GM23338 (cell line): ENCODE measurements at regions not wholly inside any gene's neighbourhood (a gene's known extent, or its start where the extent isn't known, plus 50 kb on each side); places are given as distances from the start of the nearest gene placed in this dataset.

Experiments used
- ATAC-seq: fragments of 200-7000 bp; cut with Tn5 transposase; 3 replicates; pipeline ENCODE4 v1.9.1; 2020
- DNase-seq: peaks from one replicate; pipeline ENCODE4 v3.0.0-alpha.2; 2015; ENCODE audit warnings: low spot score
- H2AFZ ChIP-seq: fragments of 200-600 bp; sonication (generic); 2 replicates; pipeline ENCODE4 v1.8.0; 2016; ENCODE audit warnings: antibody characterized with exemption, mild to moderate bottlenecking, moderate library complexity
- H3F3A ChIP-seq: fragments of 200-600 bp; sonication (generic); replicated peaks from 2 replicates; pipeline ENCODE4 v1.8.0; 2017; ENCODE audit warnings: antibody characterized with exemption, mixed run types, low read depth
- H3K27ac ChIP-seq: fragments of 200-600 bp; sonication (generic); 2 replicates; pipeline ENCODE4 v1.6.1; 2016; ENCODE audit warnings: low read depth
- H3K27me3 ChIP-seq: fragments of 200-600 bp; sonication (generic); 2 replicates; pipeline ENCODE4 v1.8.0; 2016; ENCODE audit warnings: mild to moderate bottlenecking, mixed run types, moderate library complexity; ENCODE audit not compliant: insufficient read depth
- H3K36me3 ChIP-seq: fragments of 200-600 bp; sonication (generic); 2 replicates; pipeline ENCODE4 v1.8.0; 2016; ENCODE audit warnings: mild to moderate bottlenecking; ENCODE audit not compliant: insufficient read depth
- H3K4me1 ChIP-seq: fragments of 200-600 bp; sonication (generic); 2 replicates; pipeline ENCODE4 v1.8.0; 2016; ENCODE audit warnings: mild to moderate bottlenecking, moderate library complexity; ENCODE audit not compliant: insufficient read depth
- H3K4me2 ChIP-seq: fragments of 200-600 bp; sonication (generic); 2 replicates; pipeline ENCODE4 v1.7.1; 2017; ENCODE audit warnings: mixed run types
- H3K4me3 ChIP-seq: fragments of 200-600 bp; sonication (generic); 2 replicates; pipeline ENCODE4 v1.6.1; 2016; ENCODE audit warnings: mixed run types
- H3K79me2 ChIP-seq: fragments of 200-600 bp; sonication (generic); replicated peaks from 2 replicates; pipeline ENCODE4 v1.8.0; 2017; ENCODE audit warnings: mild to moderate bottlenecking; ENCODE audit not compliant: insufficient read depth
- H3K9me2 ChIP-seq: fragments of 200-600 bp; sonication (generic); 2 replicates; pipeline ENCODE4 v1.8.0; 2017; ENCODE audit not compliant: insufficient read depth
- H4K20me1 ChIP-seq: fragments of 200-600 bp; sonication (generic); replicated peaks from 2 replicates; pipeline ENCODE4 v1.8.0; 2017; ENCODE audit warnings: mild to moderate bottlenecking; ENCODE audit not compliant: insufficient read depth
- H3K27ac Mint-ChIP-seq: 2 replicates; pipeline ENCODE4 v1.8.0; 2020; ENCODE audit warnings: inconsistent platforms, mild to moderate bottlenecking, moderate library complexity, mixed read lengths
- H3K27me3 Mint-ChIP-seq: 3 replicates; pipeline ENCODE4 v1.8.0; 2022; ENCODE audit warnings: low read depth, mild to moderate bottlenecking, moderate library complexity, mixed read lengths, inconsistent platforms; ENCODE audit not compliant: insufficient read depth, poor library complexity
- H3K36me3 Mint-ChIP-seq: 3 replicates; pipeline ENCODE4 v1.8.0; 2021; ENCODE audit warnings: low read depth, mild to moderate bottlenecking, inconsistent platforms, moderate library complexity, mixed read lengths
- H3K4me1 Mint-ChIP-seq: 3 replicates; pipeline ENCODE4 v1.8.0; 2020; ENCODE audit warnings: mild to moderate bottlenecking, inconsistent platforms, mixed read lengths
- H3K4me3 Mint-ChIP-seq: 3 replicates; pipeline ENCODE4 v1.8.0; 2021; ENCODE audit warnings: moderate library complexity, mild to moderate bottlenecking, inconsistent platforms, mixed read lengths
- H3K9me3 Mint-ChIP-seq: 3 replicates; pipeline ENCODE4 v1.8.0; 2020; ENCODE audit warnings: moderate library complexity, mild to moderate bottlenecking, inconsistent platforms, mixed read lengths
- CREB1 ChIP-seq: fragments of 250-450 bp; sonication (Bioruptor Pico); IDR thresholded peaks from 2 replicates; pipeline ENCODE4 v1.5.0; 2020; ENCODE audit warnings: low read depth, mild to moderate bottlenecking, moderate library complexity
- EZH2 ChIP-seq: fragments of 200-600 bp; sonication (generic); IDR thresholded peaks from one replicate; pipeline ENCODE4 v1.8.0; 2017; ENCODE audit warnings: antibody characterized with exemption, mild to moderate bottlenecking, low read depth; ENCODE audit not compliant: unreplicated experiment
- EZH2phosphoT487 ChIP-seq: fragments of 200-600 bp; sonication (generic); IDR thresholded peaks from one replicate; pipeline ENCODE4 v1.8.1; 2018; ENCODE audit warnings: antibody characterized with exemption; ENCODE audit not compliant: unreplicated experiment
- JUNB ChIP-seq: IDR thresholded peaks from one replicate; pipeline ENCODE4 v1.6.1; 2016; ENCODE audit warnings: antibody characterized with exemption; ENCODE audit not compliant: unreplicated experiment
- NANOG ChIP-seq: IDR thresholded peaks from 2 replicates; pipeline ENCODE4 v1.6.1; 2016; ENCODE audit warnings: antibody characterized with exemption, borderline replicate concordance
- STAT1 ChIP-seq: IDR thresholded peaks from one replicate; pipeline ENCODE4 v1.6.1; 2016; ENCODE audit warnings: antibody characterized with exemption; ENCODE audit not compliant: unreplicated experiment
- ZNF331 ChIP-seq: fragments of 250-450 bp; sonication (Bioruptor Pico); IDR thresholded peaks from 2 replicates; pipeline ENCODE4 v1.5.0; 2020; ENCODE audit warnings: low read depth, mild to moderate bottlenecking, moderate library complexity
- TF ChIP-seq, protein P1 (sequence below): fragments of 250-450 bp; sonication (Bioruptor Pico); IDR thresholded peaks from 2 replicates; pipeline ENCODE4 v1.5.0; 2020; ENCODE audit warnings: mild to moderate bottlenecking, moderate library complexity
- TF ChIP-seq, protein P2 (sequence below): IDR thresholded peaks from one replicate; pipeline ENCODE4 v1.6.1; 2018; ENCODE audit warnings: antibody characterized with exemption; ENCODE audit not compliant: unreplicated experiment
- TF ChIP-seq, protein P3 (sequence below): IDR thresholded peaks from 2 replicates; pipeline ENCODE4 v1.6.1; 2016; ENCODE audit warnings: antibody characterized with exemption

DNA sequence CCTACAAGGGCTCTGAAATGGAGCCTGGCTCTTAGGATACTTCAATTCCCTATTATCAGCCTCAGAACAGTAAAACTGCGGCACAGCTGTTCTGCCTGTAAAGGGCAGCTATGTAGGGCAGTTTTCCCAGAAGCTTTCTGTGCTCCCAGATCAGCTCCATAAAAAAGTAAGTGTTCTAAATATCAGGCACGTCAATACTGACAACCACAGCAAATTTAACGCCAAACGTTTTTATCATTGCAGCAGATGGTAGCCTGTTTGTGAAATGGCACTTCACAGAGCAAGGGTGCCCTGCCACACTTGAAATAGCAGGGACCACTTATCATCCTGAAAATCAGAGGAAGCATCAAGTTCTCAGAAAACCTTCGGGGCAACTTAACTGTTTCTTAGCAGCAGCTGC is 54.8 kb upstream of the PTHLH start:
- Histone ChIP-seq H2AFZ (0 out of 2 replicates have a peak overlapping the region, but pooled peaks have one; percentile 63), H3K27me3 (no peaks in the 10 kb centered on the region), H4K20me1 (no peaks in the 10 kb centered on the region), H3F3A (no peaks in the 10 kb centered on the region), H3K4me3 (no peak overlapping the region), H3K27ac (no peak overlapping the region), H3K79me2 (no peaks in the 10 kb centered on the region), H3K36me3 (no peaks in the 10 kb centered on the region), H3K9me2 (0 out of 2 replicates have a peak, but pooled peaks cover 3% of the 10 kb centered on the region), H3K4me2 (no peak overlapping the region), H3K4me1 (no peaks in the 10 kb centered on the region)
- Mint-ChIP-seq H3K4me3 (no peak overlapping the region), H3K36me3 (no peaks in the 10 kb centered on the region), H3K4me1 (no peaks in the 10 kb centered on the region), H3K27me3 (no peaks in the 10 kb centered on the region), H3K27ac (no peak overlapping the region), H3K9me3 (no peaks in the 10 kb centered on the region)
- ATAC-seq (no peak), DNase-seq (no peak)
- TF ChIP-seq EZH2phosphoT487 = no peak
- TF ChIP-seq ZNF331 (CRISPR knock-in tag) = no peak
- TF ChIP-seq, protein P1, sequence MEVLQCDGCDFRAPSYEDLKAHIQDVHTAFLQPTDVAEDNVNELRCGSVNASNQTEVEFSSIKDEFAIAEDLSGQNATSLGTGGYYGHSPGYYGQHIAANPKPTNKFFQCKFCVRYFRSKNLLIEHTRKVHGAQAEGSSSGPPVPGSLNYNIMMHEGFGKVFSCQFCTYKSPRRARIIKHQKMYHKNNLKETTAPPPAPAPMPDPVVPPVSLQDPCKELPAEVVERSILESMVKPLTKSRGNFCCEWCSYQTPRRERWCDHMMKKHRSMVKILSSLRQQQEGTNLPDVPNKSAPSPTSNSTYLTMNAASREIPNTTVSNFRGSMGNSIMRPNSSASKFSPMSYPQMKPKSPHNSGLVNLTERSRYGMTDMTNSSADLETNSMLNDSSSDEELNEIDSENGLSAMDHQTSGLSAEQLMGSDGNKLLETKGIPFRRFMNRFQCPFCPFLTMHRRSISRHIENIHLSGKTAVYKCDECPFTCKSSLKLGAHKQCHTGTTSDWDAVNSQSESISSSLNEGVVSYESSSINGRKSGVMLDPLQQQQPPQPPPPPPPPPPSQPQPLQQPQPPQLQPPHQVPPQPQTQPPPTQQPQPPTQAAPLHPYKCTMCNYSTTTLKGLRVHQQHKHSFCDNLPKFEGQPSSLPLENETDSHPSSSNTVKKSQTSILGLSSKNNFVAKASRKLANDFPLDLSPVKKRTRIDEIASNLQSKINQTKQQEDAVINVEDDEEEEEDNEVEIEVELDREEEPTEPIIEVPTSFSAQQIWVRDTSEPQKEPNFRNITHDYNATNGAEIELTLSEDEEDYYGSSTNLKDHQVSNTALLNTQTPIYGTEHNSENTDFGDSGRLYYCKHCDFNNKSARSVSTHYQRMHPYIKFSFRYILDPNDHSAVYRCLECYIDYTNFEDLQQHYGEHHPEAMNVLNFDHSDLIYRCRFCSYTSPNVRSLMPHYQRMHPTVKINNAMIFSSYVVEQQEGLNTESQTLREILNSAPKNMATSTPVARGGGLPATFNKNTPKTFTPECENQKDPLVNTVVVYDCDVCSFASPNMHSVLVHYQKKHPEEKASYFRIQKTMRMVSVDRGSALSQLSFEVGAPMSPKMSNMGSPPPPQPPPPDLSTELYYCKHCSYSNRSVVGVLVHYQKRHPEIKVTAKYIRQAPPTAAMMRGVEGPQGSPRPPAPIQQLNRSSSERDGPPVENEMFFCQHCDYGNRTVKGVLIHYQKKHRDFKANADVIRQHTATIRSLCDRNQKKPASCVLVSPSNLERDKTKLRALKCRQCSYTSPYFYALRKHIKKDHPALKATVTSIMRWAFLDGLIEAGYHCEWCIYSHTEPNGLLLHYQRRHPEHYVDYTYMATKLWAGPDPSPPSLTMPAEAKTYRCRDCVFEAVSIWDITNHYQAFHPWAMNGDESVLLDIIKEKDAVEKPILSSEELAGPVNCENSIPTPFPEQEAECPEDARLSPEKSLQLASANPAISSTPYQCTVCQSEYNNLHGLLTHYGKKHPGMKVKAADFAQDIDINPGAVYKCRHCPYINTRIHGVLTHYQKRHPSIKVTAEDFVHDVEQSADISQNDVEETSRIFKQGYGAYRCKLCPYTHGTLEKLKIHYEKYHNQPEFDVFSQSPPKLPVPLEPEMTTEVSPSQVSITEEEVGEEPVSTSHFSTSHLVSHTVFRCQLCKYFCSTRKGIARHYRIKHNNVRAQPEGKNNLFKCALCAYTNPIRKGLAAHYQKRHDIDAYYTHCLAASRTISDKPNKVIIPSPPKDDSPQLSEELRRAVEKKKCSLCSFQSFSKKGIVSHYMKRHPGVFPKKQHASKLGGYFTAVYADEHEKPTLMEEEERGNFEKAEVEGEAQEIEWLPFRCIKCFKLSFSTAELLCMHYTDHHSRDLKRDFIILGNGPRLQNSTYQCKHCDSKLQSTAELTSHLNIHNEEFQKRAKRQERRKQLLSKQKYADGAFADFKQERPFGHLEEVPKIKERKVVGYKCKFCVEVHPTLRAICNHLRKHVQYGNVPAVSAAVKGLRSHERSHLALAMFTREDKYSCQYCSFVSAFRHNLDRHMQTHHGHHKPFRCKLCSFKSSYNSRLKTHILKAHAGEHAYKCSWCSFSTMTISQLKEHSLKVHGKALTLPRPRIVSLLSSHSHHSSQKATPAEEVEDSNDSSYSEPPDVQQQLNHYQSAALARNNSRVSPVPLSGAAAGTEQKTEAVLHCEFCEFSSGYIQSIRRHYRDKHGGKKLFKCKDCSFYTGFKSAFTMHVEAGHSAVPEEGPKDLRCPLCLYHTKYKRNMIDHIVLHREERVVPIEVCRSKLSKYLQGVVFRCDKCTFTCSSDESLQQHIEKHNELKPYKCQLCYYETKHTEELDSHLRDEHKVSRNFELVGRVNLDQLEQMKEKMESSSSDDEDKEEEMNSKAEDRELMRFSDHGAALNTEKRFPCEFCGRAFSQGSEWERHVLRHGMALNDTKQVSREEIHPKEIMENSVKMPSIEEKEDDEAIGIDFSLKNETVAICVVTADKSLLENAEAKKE (CRISPR knock-in tag) = no peak
- TF ChIP-seq, protein P2, sequence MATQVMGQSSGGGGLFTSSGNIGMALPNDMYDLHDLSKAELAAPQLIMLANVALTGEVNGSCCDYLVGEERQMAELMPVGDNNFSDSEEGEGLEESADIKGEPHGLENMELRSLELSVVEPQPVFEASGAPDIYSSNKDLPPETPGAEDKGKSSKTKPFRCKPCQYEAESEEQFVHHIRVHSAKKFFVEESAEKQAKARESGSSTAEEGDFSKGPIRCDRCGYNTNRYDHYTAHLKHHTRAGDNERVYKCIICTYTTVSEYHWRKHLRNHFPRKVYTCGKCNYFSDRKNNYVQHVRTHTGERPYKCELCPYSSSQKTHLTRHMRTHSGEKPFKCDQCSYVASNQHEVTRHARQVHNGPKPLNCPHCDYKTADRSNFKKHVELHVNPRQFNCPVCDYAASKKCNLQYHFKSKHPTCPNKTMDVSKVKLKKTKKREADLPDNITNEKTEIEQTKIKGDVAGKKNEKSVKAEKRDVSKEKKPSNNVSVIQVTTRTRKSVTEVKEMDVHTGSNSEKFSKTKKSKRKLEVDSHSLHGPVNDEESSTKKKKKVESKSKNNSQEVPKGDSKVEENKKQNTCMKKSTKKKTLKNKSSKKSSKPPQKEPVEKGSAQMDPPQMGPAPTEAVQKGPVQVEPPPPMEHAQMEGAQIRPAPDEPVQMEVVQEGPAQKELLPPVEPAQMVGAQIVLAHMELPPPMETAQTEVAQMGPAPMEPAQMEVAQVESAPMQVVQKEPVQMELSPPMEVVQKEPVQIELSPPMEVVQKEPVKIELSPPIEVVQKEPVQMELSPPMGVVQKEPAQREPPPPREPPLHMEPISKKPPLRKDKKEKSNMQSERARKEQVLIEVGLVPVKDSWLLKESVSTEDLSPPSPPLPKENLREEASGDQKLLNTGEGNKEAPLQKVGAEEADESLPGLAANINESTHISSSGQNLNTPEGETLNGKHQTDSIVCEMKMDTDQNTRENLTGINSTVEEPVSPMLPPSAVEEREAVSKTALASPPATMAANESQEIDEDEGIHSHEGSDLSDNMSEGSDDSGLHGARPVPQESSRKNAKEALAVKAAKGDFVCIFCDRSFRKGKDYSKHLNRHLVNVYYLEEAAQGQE = no peak
- TF ChIP-seq JUNB = no peak
- no peak for TF ChIP-seq STAT1
- TF ChIP-seq NANOG = no peak
- no peak for TF ChIP-seq EZH2
- TF ChIP-seq CREB1 (CRISPR knock-in tag) = no peak
- TF ChIP-seq, protein P3, sequence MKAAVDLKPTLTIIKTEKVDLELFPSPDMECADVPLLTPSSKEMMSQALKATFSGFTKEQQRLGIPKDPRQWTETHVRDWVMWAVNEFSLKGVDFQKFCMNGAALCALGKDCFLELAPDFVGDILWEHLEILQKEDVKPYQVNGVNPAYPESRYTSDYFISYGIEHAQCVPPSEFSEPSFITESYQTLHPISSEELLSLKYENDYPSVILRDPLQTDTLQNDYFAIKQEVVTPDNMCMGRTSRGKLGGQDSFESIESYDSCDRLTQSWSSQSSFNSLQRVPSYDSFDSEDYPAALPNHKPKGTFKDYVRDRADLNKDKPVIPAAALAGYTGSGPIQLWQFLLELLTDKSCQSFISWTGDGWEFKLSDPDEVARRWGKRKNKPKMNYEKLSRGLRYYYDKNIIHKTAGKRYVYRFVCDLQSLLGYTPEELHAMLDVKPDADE = no peak
